ENCODE measurements at regions not wholly inside any gene's neighbourhood (a gene's known extent, or its start where the extent isn't known, plus 50 kb on each side); places are given as distances from the start of the nearest gene placed in this dataset.

- no peak overlapping the region for H3K27ac Mint-ChIP-seq
- ChIA-PET CTCF (interaction anchor here (0.7 kb wide), 1 partner anchor 185 kb away, joined by 3 read pairs; the partner anchor contains the start of gene DUSP10), POLR2A (no interaction called here)
- H4K20me1 ChIP-seq (ENCODE audit: control insufficient read depth, insufficient read depth, low read length, poor library complexity, severe bottlenecking), result no peaks in the 10 kb centered on the region
- no peak overlapping the region for H3K4me2 ChIP-seq (replicated peaks; ENCODE audit: low read depth, low read length, poor library complexity, severe bottlenecking)
- no peak overlapping the region for H3K9ac ChIP-seq (ENCODE audit: low read length)
- peaks cover 0 to 2% (median 0%) of the 10 kb centered on the region in 4 experiments for H3K27me3 ChIP-seq (replicated peaks in 1 of 4; ENCODE audit: control extremely low read depth in 1 of 4, control insufficient read depth in 3 of 4, insufficient read depth in 4 of 4, low read length in 3 of 4)
- H3K36me3 ChIP-seq (replicated peaks in 1 of 2; ENCODE audit: control extremely low read depth in 1 of 2, control insufficient read depth in 1 of 2, extremely low read depth in 1 of 2, insufficient read depth in 2 of 2, low read length in 1 of 2), result no peaks in the 10 kb centered on the region
- H3K9me3 ChIP-seq (ENCODE audit: control extremely low read depth in 1 of 3, control insufficient read depth in 2 of 3, insufficient read depth in 1 of 3, low read length in 2 of 3), result peaks cover 0 to 1% (median 0%) of the 10 kb centered on the region in 3 donors
- H3K27me3 Mint-ChIP-seq, result no peaks in the 10 kb centered on the region
- no peak overlapping the region for H3K4me3 ChIP-seq (ENCODE audit: control extremely low read depth in 1 of 5, extremely low read depth in 1 of 5, insufficient read depth in 1 of 5, low read depth in 2 of 5, low read length in 4 of 5)
- H3K4me1 Mint-ChIP-seq, result no peaks in the 10 kb centered on the region
- TF ChIP-seq EZH2 (IDR thresholded peaks at IDR 0.05; ENCODE audit: borderline replicate concordance, insufficient read depth, low read depth, low read length, poor library complexity, severe bottlenecking) (no peak), CTCF (IDR thresholded peaks at IDR 0.05) (no peak)
- ATAC-seq (ENCODE audit: low read depth) (no peak), DNase-seq (no peak)
- no peaks in the 10 kb centered on the region for H3K79me2 ChIP-seq (ENCODE audit: control insufficient read depth, insufficient read depth, low read length)
- intact Hi-C loops (cut with micrococcal nuclease), result no loop called here
- H3K9me3 Mint-ChIP-seq (ENCODE audit: insufficient read depth), result no peaks in the 10 kb centered on the region
- H3K4me3 Mint-ChIP-seq, result no peak overlapping the region
- H3K27ac ChIP-seq (ENCODE audit: low read length in 2 of 2), result no peak overlapping the region
- no CpG with 5 or more reads among the region's 1 CpG for WGBS (ENCODE audit: insufficient coverage)
- H3K4me1 ChIP-seq (ENCODE audit: control insufficient read depth in 2 of 2, insufficient read depth in 2 of 2, low read length in 2 of 2), result no peaks in the 10 kb centered on the region
- H2AFZ ChIP-seq (ENCODE audit: insufficient read depth, low read depth, low read length, poor library complexity, severe bottlenecking), result no peak overlapping the region
Observed at GRCh38 chr1:221557013-221557412, 184.9 kb downstream of the DUSP10 start.

- no peak for ATAC-seq (ENCODE audit: low read depth)
- H2AFZ ChIP-seq (ENCODE audit: insufficient read depth, low read depth, low read length, poor library complexity, severe bottlenecking), result no peak overlapping the region
- no peak overlapping the region for H3K9ac ChIP-seq (ENCODE audit: low read length)
- peaks cover 0 to 2% (median 0%) of the 10 kb centered on the region in 4 experiments for H3K27me3 ChIP-seq (replicated peaks in 1 of 4; ENCODE audit: control extremely low read depth in 1 of 4, control insufficient read depth in 3 of 4, insufficient read depth in 4 of 4, low read length in 3 of 4)
- WGBS (ENCODE audit: insufficient coverage), result no CpG with 5 or more reads among the region's 2 CpGs
- H4K20me1 ChIP-seq (ENCODE audit: control insufficient read depth, insufficient read depth, low read length, poor library complexity, severe bottlenecking), result no peaks in the 10 kb centered on the region
- TF ChIP-seq EZH2 (IDR thresholded peaks at IDR 0.05; ENCODE audit: borderline replicate concordance, insufficient read depth, low read depth, low read length, poor library complexity, severe bottlenecking), result no peak
- TF ChIP-seq CTCF (IDR thresholded peaks at IDR 0.05), result no peak
- intact Hi-C loops (cut with micrococcal nuclease), result no loop called here
- ChIA-PET CTCF (no interaction called here), POLR2A (no interaction called here)
- H3K9me3 ChIP-seq (ENCODE audit: control extremely low read depth in 1 of 3, control insufficient read depth in 2 of 3, insufficient read depth in 1 of 3, low read length in 2 of 3), result peaks cover 0 to 3% (median 1%) of the 10 kb centered on the region in 3 donors
- H3K27me3 Mint-ChIP-seq, result no peaks in the 10 kb centered on the region
- no peak for DNase-seq
- no peak overlapping the region for H3K4me3 Mint-ChIP-seq
- no peaks in the 10 kb centered on the region for H3K36me3 ChIP-seq (replicated peaks in 1 of 2; ENCODE audit: control extremely low read depth in 1 of 2, control insufficient read depth in 1 of 2, extremely low read depth in 1 of 2, insufficient read depth in 2 of 2, low read length in 1 of 2)
- no peak overlapping the region for H3K4me2 ChIP-seq (replicated peaks; ENCODE audit: low read depth, low read length, poor library complexity, severe bottlenecking)
- no peaks in the 10 kb centered on the region for H3K4me1 Mint-ChIP-seq
- no peak overlapping the region for H3K27ac Mint-ChIP-seq
- no peaks in the 10 kb centered on the region for H3K4me1 ChIP-seq (ENCODE audit: control insufficient read depth in 2 of 2, insufficient read depth in 2 of 2, low read length in 2 of 2)
- H3K4me3 ChIP-seq (ENCODE audit: control extremely low read depth in 1 of 5, extremely low read depth in 1 of 5, insufficient read depth in 1 of 5, low read depth in 2 of 5, low read length in 4 of 5), result no peak overlapping the region
- H3K27ac ChIP-seq (ENCODE audit: low read length in 2 of 2), result no peak overlapping the region
- H3K79me2 ChIP-seq (ENCODE audit: control insufficient read depth, insufficient read depth, low read length), result no peaks in the 10 kb centered on the region
- no peaks in the 10 kb centered on the region for H3K9me3 Mint-ChIP-seq (ENCODE audit: insufficient read depth)
Observed at GRCh38 chr1:221558396-221558795, 183.5 kb downstream of the DUSP10 start.

All from B cell (primary cell).